ENCODE measurements at regions not wholly inside any gene's neighbourhood (a gene's known extent, or its start where the extent isn't known, plus 50 kb on each side); places are given as distances from the start of the nearest gene placed in this dataset.
A peak's percentile ranks its signal among the peaks of the same experiment; 100 is the strongest.

GRCh38 chr6:125570526-125570925 lies 178.9 kb upstream of the HEY2 start:
- DNase-seq, result no peak
- no peak overlapping the region for H3K4me3 ChIP-seq
- intact Hi-C loops (cut with DNase I; ENCODE audit: low total_unique reads), result no loop called here
- H3K36me3 ChIP-seq, result no peaks in the 10 kb centered on the region
- TF ChIP-seq CTCF (IDR thresholded peaks at IDR 0.05), result no peak
- no peaks in the 10 kb centered on the region for H3K9me3 ChIP-seq
- peak overlapping the region; percentile 27 to 29 for H3K27ac ChIP-seq
- peaks cover 0 to 17% (median 3%) of the 10 kb centered on the region in 4 donors for H3K4me1 ChIP-seq
- H3K27me3 ChIP-seq, result no peaks in the 10 kb centered on the region

- Histone ChIP-seq H3K4me1 (peaks cover 0 to 17% (median 3%) of the 10 kb centered on the region in 4 donors), H3K27me3 (no peaks in the 10 kb centered on the region), H3K27ac (peak overlapping the region in 1 of 2 donors; percentile 29), H3K4me3 (no peak overlapping the region), H3K36me3 (no peaks in the 10 kb centered on the region), H3K9me3 (no peaks in the 10 kb centered on the region)
- no peak for DNase-seq
- no peak for TF ChIP-seq CTCF (IDR thresholded peaks at IDR 0.05)
- intact Hi-C loops (cut with DNase I; ENCODE audit: low total_unique reads), result no loop called here
These were observed 178.2 kb upstream of the HEY2 start for GRCh38 chr6:125571207-125571755.

GRCh38 chr6:125574604-125575003 lies 174.8 kb upstream of the HEY2 start:
- no peak for DNase-seq
- Histone ChIP-seq H3K27ac (peak overlapping the region in 1 of 2 donors; percentile 16), H3K27me3 (no peaks in the 10 kb centered on the region), H3K4me3 (no peak overlapping the region), H3K36me3 (no peaks in the 10 kb centered on the region), H3K9me3 (no peaks in the 10 kb centered on the region), H3K4me1 (peaks cover 0 to 13% (median 3%) of the 10 kb centered on the region in 4 donors)
- intact Hi-C loops (cut with DNase I; ENCODE audit: low total_unique reads), result no loop called here
- no peak for TF ChIP-seq CTCF (IDR thresholded peaks at IDR 0.05)

- Histone ChIP-seq H3K27ac (no peak overlapping the region), H3K4me1 (no peaks in the 10 kb centered on the region), H3K27me3 (no peaks in the 10 kb centered on the region), H3K4me3 (no peak overlapping the region), H3K9me3 (no peaks in the 10 kb centered on the region), H3K36me3 (no peaks in the 10 kb centered on the region)
- no peak for TF ChIP-seq CTCF (IDR thresholded peaks at IDR 0.05)
- no peak for DNase-seq
- intact Hi-C loops (cut with DNase I; ENCODE audit: low total_unique reads), result no loop called here
These were observed 172.2 kb upstream of the HEY2 start for GRCh38 chr6:125577124-125577662.

- peak overlapping the region; percentile 67 for H3K27ac ChIP-seq
- H3K4me3 ChIP-seq, result peak overlapping the region in 1 of 2 donors; percentile 7
- peak; percentile 51 to 86 for DNase-seq
These were observed 164.9 kb upstream of the HEY2 start for GRCh38 chr6:125584468-125584939.

More at GRCh38 chr6:125584468-125584939, 164.9 kb upstream of the HEY2 start:
- Histone ChIP-seq H3K27me3 (no peaks in the 10 kb centered on the region), H3K9me3 (no peaks in the 10 kb centered on the region), H3K36me3 (no peaks in the 10 kb centered on the region), H3K4me1 (peaks cover 0 to 18% (median 8%) of the 10 kb centered on the region in 4 donors)
- TF ChIP-seq CTCF (IDR thresholded peaks at IDR 0.05), result peak in 1 of 2 experiments; percentile 21
- intact Hi-C loops (cut with DNase I; ENCODE audit: low total_unique reads), result no loop called here

Measured in tibial artery (tissue), 4 donors.